ENCODE measurements at regions not wholly inside any gene's neighbourhood (a gene's known extent, or its start where the extent isn't known, plus 50 kb on each side); places are given as distances from the start of the nearest gene placed in this dataset.

DNA sequence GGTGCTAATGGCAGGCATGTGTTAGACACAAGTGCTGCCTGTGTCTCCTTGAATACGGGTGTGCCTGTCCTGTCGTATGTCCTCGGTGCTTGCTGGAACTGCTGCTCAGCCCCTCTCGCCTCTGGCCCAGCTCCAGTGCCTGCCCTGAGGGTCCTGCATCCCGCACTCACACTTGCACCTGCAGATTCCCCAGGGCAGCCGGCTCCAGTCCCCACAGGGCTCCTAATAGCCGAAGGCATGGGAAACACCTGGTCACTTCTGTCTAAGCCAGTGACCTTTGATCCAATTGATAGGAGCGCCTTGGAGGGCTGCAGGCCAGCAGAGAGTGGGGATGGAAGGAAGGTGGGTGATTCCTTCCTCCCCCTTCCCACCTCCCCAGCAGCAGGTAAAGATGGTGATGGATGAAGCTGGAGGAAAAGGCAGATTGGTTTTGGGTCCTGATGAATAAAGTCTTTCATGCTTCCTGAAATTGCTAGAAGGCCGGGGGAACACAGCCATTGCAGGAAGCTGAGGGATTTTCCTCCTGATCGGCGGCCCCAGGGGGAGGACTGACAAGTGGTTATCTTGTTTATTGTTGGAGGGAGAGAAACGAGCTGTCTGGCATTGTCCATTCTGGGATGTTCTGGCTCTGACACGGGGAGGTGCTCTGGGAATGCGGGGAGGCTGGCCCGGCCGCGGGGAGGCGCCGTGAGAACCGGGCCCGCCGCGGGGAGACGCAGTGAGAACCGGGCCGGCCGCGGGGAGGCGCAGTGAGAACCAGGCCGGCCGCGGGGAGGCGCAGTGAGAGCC lies 110.9 kb upstream of the B3GAT1 start (continued):
- TF ChIP-seq, protein P1, sequence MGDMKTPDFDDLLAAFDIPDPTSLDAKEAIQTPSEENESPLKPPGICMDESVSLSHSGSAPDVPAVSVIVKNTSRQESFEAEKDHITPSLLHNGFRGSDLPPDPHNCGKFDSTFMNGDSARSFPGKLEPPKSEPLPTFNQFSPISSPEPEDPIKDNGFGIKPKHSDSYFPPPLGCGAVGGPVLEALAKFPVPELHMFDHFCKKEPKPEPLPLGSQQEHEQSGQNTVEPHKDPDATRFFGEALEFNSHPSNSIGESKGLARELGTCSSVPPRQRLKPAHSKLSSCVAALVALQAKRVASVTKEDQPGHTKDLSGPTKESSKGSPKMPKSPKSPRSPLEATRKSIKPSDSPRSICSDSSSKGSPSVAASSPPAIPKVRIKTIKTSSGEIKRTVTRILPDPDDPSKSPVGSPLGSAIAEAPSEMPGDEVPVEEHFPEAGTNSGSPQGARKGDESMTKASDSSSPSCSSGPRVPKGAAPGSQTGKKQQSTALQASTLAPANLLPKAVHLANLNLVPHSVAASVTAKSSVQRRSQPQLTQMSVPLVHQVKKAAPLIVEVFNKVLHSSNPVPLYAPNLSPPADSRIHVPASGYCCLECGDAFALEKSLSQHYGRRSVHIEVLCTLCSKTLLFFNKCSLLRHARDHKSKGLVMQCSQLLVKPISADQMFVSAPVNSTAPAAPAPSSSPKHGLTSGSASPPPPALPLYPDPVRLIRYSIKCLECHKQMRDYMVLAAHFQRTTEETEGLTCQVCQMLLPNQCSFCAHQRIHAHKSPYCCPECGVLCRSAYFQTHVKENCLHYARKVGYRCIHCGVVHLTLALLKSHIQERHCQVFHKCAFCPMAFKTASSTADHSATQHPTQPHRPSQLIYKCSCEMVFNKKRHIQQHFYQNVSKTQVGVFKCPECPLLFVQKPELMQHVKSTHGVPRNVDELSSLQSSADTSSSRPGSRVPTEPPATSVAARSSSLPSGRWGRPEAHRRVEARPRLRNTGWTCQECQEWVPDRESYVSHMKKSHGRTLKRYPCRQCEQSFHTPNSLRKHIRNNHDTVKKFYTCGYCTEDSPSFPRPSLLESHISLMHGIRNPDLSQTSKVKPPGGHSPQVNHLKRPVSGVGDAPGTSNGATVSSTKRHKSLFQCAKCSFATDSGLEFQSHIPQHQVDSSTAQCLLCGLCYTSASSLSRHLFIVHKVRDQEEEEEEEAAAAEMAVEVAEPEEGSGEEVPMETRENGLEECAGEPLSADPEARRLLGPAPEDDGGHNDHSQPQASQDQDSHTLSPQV (IDR thresholded peaks at IDR 0.05) = no peak
- TF ChIP-seq PCBP1 (IDR thresholded peaks at IDR 0.05; ENCODE audit: low read depth, low read length, poor library complexity, severe bottlenecking) = no peak

- Histone ChIP-seq H3K79me2 (ENCODE audit: control insufficient read depth, insufficient read depth, low read length) (no peaks in the 10 kb centered on the region), H3K9me1 (ENCODE audit: control insufficient read depth, insufficient read depth, low read length) (no peaks in the 10 kb centered on the region), H4K20me1 (replicated peaks; ENCODE audit: control insufficient read depth, insufficient read depth, low read length) (no peaks in the 10 kb centered on the region; the same call in 1 of the 2 replicates), H3K4me2 (ENCODE audit: insufficient read depth, low read length) (no peak overlapping the region), H3K4me1 (replicated peaks in 1 of 2; ENCODE audit: control insufficient read depth in 2 of 2, insufficient read depth in 2 of 2, low read length in 2 of 2) (no peaks in the 10 kb centered on the region), H3K9ac (ENCODE audit: insufficient read depth in 1 of 2, low read depth in 2 of 2, low read length in 2 of 2) (no peak overlapping the region), H3K9me3 (replicated peaks; ENCODE audit: control insufficient read depth, insufficient read depth, low read depth, low read length) (no peaks in the 10 kb centered on the region), H3K27ac (ENCODE audit: extremely low read depth, low read depth, low read length) (no peak overlapping the region), H2AFZ (ENCODE audit: low read depth, low read length) (no peak overlapping the region), H3K4me3 (no peak overlapping the region), H3K27me3 (ENCODE audit: control insufficient read depth in 2 of 2, insufficient read depth in 2 of 2, low read length in 2 of 2) (peaks cover 0 to 65% of the 10 kb centered on the region in 2 experiments; a peak in 4 of 5 replicates), H3K36me3 (ENCODE audit: control insufficient read depth, insufficient read depth, low read length) (no peaks in the 10 kb centered on the region)
- intact Hi-C loops (cut with micrococcal nuclease) (no loop called here), in situ Hi-C loops (cut with MboI) (no loop called here)
- DNase-seq (ENCODE audit: extremely low read depth in 1 of 4, low spot score in 3 of 4) (no peak), FAIRE-seq (no peak), ATAC-seq (no peak)
- POLR2A ChIA-PET = no interaction called here
- 1% methylated on average over 17 of the region's 18 CpGs for WGBS (ENCODE audit: insufficient coverage, low coverage, missing lambda C conversion rate)
- CTCF ChIA-PET (ENCODE audit: low intra/inter-chr PET ratio) = no interaction called here
- BruUV-seq (replicated peaks) = no TSS peak
- TF ChIP-seq SAP30 (IDR thresholded peaks at IDR 0.05; ENCODE audit: borderline replicate concordance, insufficient read depth, low read depth, low read length, poor library complexity, severe bottlenecking) (no peak), NCOA2 (IDR thresholded peaks at IDR 0.05; ENCODE audit: partially characterized antibody in 2 of 2) (no peak), SIN3B (IDR thresholded peaks at IDR 0.05; ENCODE audit: low read depth) (no peak), HDAC6 (IDR thresholded peaks at IDR 0.05; ENCODE audit: low read depth, low read length) (no peak), NFATC3 (IDR thresholded peaks at IDR 0.05) (no peak)
- TF ChIP-seq, protein P2, sequence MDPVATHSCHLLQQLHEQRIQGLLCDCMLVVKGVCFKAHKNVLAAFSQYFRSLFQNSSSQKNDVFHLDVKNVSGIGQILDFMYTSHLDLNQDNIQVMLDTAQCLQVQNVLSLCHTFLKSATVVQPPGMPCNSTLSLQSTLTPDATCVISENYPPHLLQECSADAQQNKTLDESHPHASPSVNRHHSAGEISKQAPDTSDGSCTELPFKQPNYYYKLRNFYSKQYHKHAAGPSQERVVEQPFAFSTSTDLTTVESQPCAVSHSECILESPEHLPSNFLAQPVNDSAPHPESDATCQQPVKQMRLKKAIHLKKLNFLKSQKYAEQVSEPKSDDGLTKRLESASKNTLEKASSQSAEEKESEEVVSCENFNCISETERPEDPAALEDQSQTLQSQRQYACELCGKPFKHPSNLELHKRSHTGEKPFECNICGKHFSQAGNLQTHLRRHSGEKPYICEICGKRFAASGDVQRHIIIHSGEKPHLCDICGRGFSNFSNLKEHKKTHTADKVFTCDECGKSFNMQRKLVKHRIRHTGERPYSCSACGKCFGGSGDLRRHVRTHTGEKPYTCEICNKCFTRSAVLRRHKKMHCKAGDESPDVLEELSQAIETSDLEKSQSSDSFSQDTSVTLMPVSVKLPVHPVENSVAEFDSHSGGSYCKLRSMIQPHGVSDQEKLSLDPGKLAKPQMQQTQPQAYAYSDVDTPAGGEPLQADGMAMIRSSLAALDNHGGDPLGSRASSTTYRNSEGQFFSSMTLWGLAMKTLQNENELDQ (CRISPR knock-in tag; IDR thresholded peaks at IDR 0.05; ENCODE audit: borderline replicate concordance) = no peak
- TF ChIP-seq, protein P3, sequence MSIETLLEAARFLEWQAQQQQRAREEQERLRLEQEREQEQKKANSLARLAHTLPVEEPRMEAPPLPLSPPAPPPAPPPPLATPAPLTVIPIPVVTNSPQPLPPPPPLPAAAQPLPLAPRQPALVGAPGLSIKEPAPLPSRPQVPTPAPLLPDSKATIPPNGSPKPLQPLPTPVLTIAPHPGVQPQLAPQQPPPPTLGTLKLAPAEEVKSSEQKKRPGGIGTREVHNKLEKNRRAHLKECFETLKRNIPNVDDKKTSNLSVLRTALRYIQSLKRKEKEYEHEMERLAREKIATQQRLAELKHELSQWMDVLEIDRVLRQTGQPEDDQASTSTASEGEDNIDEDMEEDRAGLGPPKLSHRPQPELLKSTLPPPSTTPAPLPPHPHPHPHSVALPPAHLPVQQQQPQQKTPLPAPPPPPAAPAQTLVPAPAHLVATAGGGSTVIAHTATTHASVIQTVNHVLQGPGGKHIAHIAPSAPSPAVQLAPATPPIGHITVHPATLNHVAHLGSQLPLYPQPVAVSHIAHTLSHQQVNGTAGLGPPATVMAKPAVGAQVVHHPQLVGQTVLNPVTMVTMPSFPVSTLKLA (conservative IDR thresholded peaks at IDR 0.05) = no peak
These were observed 109.6 kb upstream of the B3GAT1 start for GRCh38 chr11:134521452-134522289.
